Calu3 (cell line): ENCODE measurements at regions not wholly inside any gene's neighbourhood (a gene's known extent, or its start where the extent isn't known, plus 50 kb on each side); places are given as distances from the start of the nearest gene placed in this dataset.

Source experiments
- BruUV-seq: library from RNA; stranded (reverse); fragments of 400-500 nt; replicated peaks from 2 replicates; lab custom pipeline; 2021; lab: Mats Ljungman, UMichigan
- CTCF ChIA-PET: fragments of 300-600 bp; sonication (Branson Sonifier 250); formaldehyde crosslinking; loops from one replicate; lab custom pipeline; 2022; ENCODE audit warnings: antibody characterized with exemption; lab: Charles Lee
- DNase-seq: peaks from one replicate; pipeline ENCODE4 v3.0.0; 2022
- H3K27ac Mint-ChIP-seq: one replicate; pipeline ENCODE4 v1.8.0; 2022; ENCODE audit warnings: mixed read lengths; ENCODE audit not compliant: unreplicated experiment
- H3K27me3 Mint-ChIP-seq: one replicate; pipeline ENCODE4 v1.8.0; 2022; ENCODE audit warnings: mixed read lengths; ENCODE audit not compliant: unreplicated experiment
- H3K36me3 Mint-ChIP-seq: one replicate; pipeline ENCODE4 v1.8.0; 2022; ENCODE audit warnings: mild to moderate bottlenecking, moderate library complexity, mixed read lengths; ENCODE audit not compliant: insufficient read depth, unreplicated experiment
- H3K4me1 Mint-ChIP-seq: one replicate; pipeline ENCODE4 v1.8.0; 2022; ENCODE audit warnings: mild to moderate bottlenecking, low read depth, mixed read lengths; ENCODE audit not compliant: unreplicated experiment
- H3K4me3 Mint-ChIP-seq: one replicate; pipeline ENCODE4 v1.8.0; 2022; ENCODE audit warnings: mild to moderate bottlenecking, low read depth, moderate library complexity, mixed read lengths; ENCODE audit not compliant: unreplicated experiment
- H3K9me3 Mint-ChIP-seq: one replicate; pipeline ENCODE4 v1.8.0; 2022; ENCODE audit warnings: low read depth, mixed read lengths; ENCODE audit not compliant: unreplicated experiment
- intact Hi-C: fragments of 100-400 bp; cut with micrococcal nuclease; formaldehyde crosslinking; loops from one replicate; pipeline ENCODE4 v1.10.0; 2022; ENCODE audit not compliant: unreplicated experiment
- TF ChIP-seq, protein P1 (sequence below): fragments of 200-600 bp; IDR thresholded peaks from one replicate; pipeline ENCODE4 v1.8.0; 2022; ENCODE audit warnings: antibody characterized with exemption; ENCODE audit not compliant: unreplicated experiment

DNA sequence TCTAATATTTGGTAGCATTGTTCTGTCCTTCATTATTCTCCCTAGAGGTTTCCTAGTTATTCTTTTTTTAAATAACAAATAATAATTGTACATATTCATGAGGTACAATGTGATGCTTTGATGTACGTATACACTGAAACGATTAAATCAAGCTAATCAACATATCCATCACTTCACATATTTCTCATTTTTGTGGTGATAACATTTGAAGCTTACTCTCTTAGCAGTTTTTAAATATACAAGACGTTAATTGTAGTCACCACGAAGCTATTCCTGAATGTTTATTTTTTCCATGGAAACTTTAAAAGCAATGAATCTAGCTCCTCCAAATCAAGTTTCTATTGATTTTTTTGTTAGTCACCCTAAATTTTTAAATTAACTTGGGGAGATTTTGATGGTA is 81.1 kb upstream of the PRNP start:
- CTCF ChIA-PET = interaction anchor here (0.6 kb wide), 1 partner anchor 321 kb away, joined by 7 read pairs; no protein-coding TSS in a partner anchor
- intact Hi-C loops = loop anchor here (5.0 to 10.0 kb wide), 3 partner anchors 352 to 590 kb away; no protein-coding TSS in a partner anchor

DNA sequence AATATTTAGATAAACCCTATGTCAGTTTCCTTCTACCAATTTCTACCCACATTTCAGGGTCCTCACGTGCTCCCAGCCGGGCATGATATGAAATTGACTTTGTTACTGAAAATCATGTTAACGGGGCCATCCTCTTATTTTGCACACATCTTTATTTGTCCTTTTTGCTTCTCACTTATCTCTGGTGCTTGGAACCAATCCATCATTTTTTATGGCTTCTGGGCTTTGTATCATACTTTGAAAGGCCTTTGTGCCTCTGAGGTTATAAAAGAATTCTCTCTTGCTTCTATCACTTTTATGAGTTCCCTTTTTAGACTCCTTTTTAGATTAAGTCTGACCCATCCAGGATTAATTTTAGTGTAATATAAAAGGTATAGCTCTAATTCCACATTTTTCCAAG is 81.7 kb upstream of the PRNP start:
- H3K36me3 Mint-ChIP-seq = no peaks in the 10 kb centered on the region
- peaks cover 22% of the 10 kb centered on the region for H3K4me1 Mint-ChIP-seq
- H3K4me3 Mint-ChIP-seq = no peak overlapping the region
- BruUV-seq = no TSS peak
- CTCF ChIA-PET = interaction anchor here (0.6 kb wide), 1 partner anchor 321 kb away, joined by 7 read pairs; no protein-coding TSS in a partner anchor
- H3K9me3 Mint-ChIP-seq = no peaks in the 10 kb centered on the region
- no peak for DNase-seq
- no peak overlapping the region for H3K27ac Mint-ChIP-seq
- TF ChIP-seq, protein P1, sequence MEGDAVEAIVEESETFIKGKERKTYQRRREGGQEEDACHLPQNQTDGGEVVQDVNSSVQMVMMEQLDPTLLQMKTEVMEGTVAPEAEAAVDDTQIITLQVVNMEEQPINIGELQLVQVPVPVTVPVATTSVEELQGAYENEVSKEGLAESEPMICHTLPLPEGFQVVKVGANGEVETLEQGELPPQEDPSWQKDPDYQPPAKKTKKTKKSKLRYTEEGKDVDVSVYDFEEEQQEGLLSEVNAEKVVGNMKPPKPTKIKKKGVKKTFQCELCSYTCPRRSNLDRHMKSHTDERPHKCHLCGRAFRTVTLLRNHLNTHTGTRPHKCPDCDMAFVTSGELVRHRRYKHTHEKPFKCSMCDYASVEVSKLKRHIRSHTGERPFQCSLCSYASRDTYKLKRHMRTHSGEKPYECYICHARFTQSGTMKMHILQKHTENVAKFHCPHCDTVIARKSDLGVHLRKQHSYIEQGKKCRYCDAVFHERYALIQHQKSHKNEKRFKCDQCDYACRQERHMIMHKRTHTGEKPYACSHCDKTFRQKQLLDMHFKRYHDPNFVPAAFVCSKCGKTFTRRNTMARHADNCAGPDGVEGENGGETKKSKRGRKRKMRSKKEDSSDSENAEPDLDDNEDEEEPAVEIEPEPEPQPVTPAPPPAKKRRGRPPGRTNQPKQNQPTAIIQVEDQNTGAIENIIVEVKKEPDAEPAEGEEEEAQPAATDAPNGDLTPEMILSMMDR = no peak
- intact Hi-C loops = loop anchor here (10.0 kb wide), 1 partner anchor 590 kb away; no protein-coding TSS in a partner anchor
- H3K27me3 Mint-ChIP-seq = peaks cover 60% of the 10 kb centered on the region

More for the DNA sequence above, 81.1 kb upstream of the PRNP start:
- H3K27ac Mint-ChIP-seq = no peak overlapping the region
- H3K9me3 Mint-ChIP-seq = no peaks in the 10 kb centered on the region
- H3K27me3 Mint-ChIP-seq = peaks cover 66% of the 10 kb centered on the region
- no peak for DNase-seq
- peaks cover 20% of the 10 kb centered on the region for H3K4me1 Mint-ChIP-seq
- TF ChIP-seq, protein P1 = no peak
- no TSS peak for BruUV-seq
- no peak overlapping the region for H3K4me3 Mint-ChIP-seq
- no peaks in the 10 kb centered on the region for H3K36me3 Mint-ChIP-seq

DNA sequence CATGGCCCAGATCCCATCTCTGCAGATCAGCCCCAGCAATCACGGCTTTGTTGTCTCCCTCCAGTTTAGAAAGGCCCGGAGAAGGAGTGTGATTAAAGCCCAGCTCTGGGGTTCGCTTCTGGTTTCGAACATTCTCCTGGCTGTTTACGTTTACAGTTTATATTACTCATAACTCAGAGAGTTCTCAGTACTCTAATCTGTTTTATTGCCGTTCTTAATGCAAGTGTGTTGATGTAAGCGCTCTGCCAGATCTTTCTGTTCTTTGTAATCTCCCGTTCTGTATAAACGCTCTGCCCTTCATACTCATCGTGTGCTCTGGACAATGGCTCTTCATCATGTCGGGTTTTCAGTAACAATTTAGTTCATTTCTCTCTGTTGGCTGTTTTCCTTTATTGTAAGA is 82.5 kb upstream of the PRNP start:
- no peak for DNase-seq
- no peaks in the 10 kb centered on the region for H3K36me3 Mint-ChIP-seq
- peaks cover 52% of the 10 kb centered on the region for H3K27me3 Mint-ChIP-seq
- H3K9me3 Mint-ChIP-seq = no peaks in the 10 kb centered on the region
- intact Hi-C loops = loop anchor here (10.0 kb wide), 1 partner anchor 591 kb away; no protein-coding TSS in a partner anchor
- TF ChIP-seq, protein P1 = no peak
- no TSS peak for BruUV-seq
- H3K4me3 Mint-ChIP-seq = no peak overlapping the region
- peaks cover 22% of the 10 kb centered on the region for H3K4me1 Mint-ChIP-seq
- CTCF ChIA-PET = interaction anchor here (0.6 kb wide), 1 partner anchor 700 kb away, joined by 3 read pairs; no protein-coding TSS in a partner anchor
- H3K27ac Mint-ChIP-seq = no peak overlapping the region

DNA sequence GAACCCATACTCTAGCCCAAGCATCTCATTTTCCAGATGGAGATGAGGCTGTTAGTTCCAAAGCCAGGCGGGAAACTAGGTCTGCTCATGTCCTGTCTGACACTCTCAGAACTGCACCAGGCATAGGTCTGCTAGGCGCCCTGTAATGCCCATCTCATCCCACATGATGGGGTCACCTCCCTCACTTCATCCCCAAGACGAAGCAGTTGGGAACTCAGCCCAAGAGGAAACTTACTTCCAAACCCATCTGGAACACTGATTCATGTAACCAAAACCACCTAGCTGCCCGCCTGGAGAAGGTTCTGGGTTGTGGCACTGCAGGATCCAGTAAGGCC is 84.0 kb upstream of the PRNP start:
- TF ChIP-seq, protein P1 = no peak
- no peaks in the 10 kb centered on the region for H3K36me3 Mint-ChIP-seq
- BruUV-seq = no TSS peak
- intact Hi-C loops = loop anchor here (10.0 kb wide), 1 partner anchor 593 kb away; no protein-coding TSS in a partner anchor
- DNase-seq = no peak
- H3K4me3 Mint-ChIP-seq = no peak overlapping the region
- H3K27ac Mint-ChIP-seq = no peak overlapping the region
- CTCF ChIA-PET = interaction anchor here (0.6 kb wide), 1 partner anchor 149 kb away, joined by 3 read pairs; no protein-coding TSS in a partner anchor
- H3K4me1 Mint-ChIP-seq = peaks cover 22% of the 10 kb centered on the region
- peaks cover 39% of the 10 kb centered on the region for H3K27me3 Mint-ChIP-seq
- H3K9me3 Mint-ChIP-seq = no peaks in the 10 kb centered on the region
